ENCODE measurements at regions not wholly inside any gene's neighbourhood (a gene's known extent, or its start where the extent isn't known, plus 50 kb on each side); places are given as distances from the start of the nearest gene placed in this dataset.

- CTCF ChIA-PET: no interaction called here
- peaks cover 8% of the 10 kb centered on the region for H3K27me3 Mint-ChIP-seq
- H3K4me1 Mint-ChIP-seq: peaks cover 7% of the 10 kb centered on the region
- no peak overlapping the region for H3K27ac Mint-ChIP-seq
- no peak for DNase-seq
- H3K9me3 Mint-ChIP-seq: no peaks in the 10 kb centered on the region
- H3K4me3 Mint-ChIP-seq: no peak overlapping the region
- H3K36me3 Mint-ChIP-seq: no peaks in the 10 kb centered on the region
Measured at GRCh38 chr6:139639507-139639906, 265.1 kb upstream of the CITED2 start.

- H3K27me3 Mint-ChIP-seq: peaks cover 4% of the 10 kb centered on the region
- peaks cover 7% of the 10 kb centered on the region for H3K4me1 Mint-ChIP-seq
- no peak overlapping the region for H3K4me3 Mint-ChIP-seq
- no peak overlapping the region for H3K27ac Mint-ChIP-seq
- DNase-seq: no peak
- CTCF ChIA-PET: no interaction called here
- no peaks in the 10 kb centered on the region for H3K36me3 Mint-ChIP-seq
- H3K9me3 Mint-ChIP-seq: no peaks in the 10 kb centered on the region
Measured at GRCh38 chr6:139638179-139638941, 263.9 kb upstream of the CITED2 start.

- Mint-ChIP-seq H3K4me1 (peaks cover 7% of the 10 kb centered on the region), H3K4me3 (no peak overlapping the region), H3K27ac (no peak overlapping the region), H3K27me3 (peaks cover 2% of the 10 kb centered on the region), H3K9me3 (no peaks in the 10 kb centered on the region), H3K36me3 (no peaks in the 10 kb centered on the region)
- CTCF ChIA-PET: no interaction called here
- no peak for DNase-seq
Measured at GRCh38 chr6:139637766-139638165, 263.3 kb upstream of the CITED2 start.

- Mint-ChIP-seq H3K4me1 (peaks cover 7% of the 10 kb centered on the region), H3K27ac (no peak overlapping the region), H3K4me3 (no peak overlapping the region), H3K36me3 (no peaks in the 10 kb centered on the region), H3K9me3 (no peaks in the 10 kb centered on the region), H3K27me3 (no peaks in the 10 kb centered on the region)
- CTCF ChIA-PET: no interaction called here
- no peak for DNase-seq
Measured at GRCh38 chr6:139636391-139636790, 261.9 kb upstream of the CITED2 start.

GRCh38 chr6:139635401-139636130, 261.1 kb upstream of the CITED2 start:
- Mint-ChIP-seq H3K27me3 (no peaks in the 10 kb centered on the region), H3K27ac (no peak overlapping the region), H3K36me3 (no peaks in the 10 kb centered on the region), H3K4me3 (no peak overlapping the region), H3K4me1 (peaks cover 3% of the 10 kb centered on the region), H3K9me3 (no peaks in the 10 kb centered on the region)
- no peak for DNase-seq
- CTCF ChIA-PET: no interaction called here

- H3K27me3 Mint-ChIP-seq: peaks cover under 1% of the 10 kb centered on the region
- H3K4me3 Mint-ChIP-seq: no peak overlapping the region
- no peak overlapping the region for H3K27ac Mint-ChIP-seq
- H3K4me1 Mint-ChIP-seq: no peaks in the 10 kb centered on the region
- DNase-seq: no peak
- no peaks in the 10 kb centered on the region for H3K36me3 Mint-ChIP-seq
- no peaks in the 10 kb centered on the region for H3K9me3 Mint-ChIP-seq
- CTCF ChIA-PET: no interaction called here
Measured at GRCh38 chr6:139632840-139633239, 258.4 kb upstream of the CITED2 start.

- H3K36me3 Mint-ChIP-seq: no peaks in the 10 kb centered on the region
- DNase-seq: no peak
- peaks cover 21% of the 10 kb centered on the region for H3K27me3 Mint-ChIP-seq
- no peaks in the 10 kb centered on the region for H3K4me1 Mint-ChIP-seq
- H3K4me3 Mint-ChIP-seq: no peak overlapping the region
- CTCF ChIA-PET: no interaction called here
- H3K9me3 Mint-ChIP-seq: no peaks in the 10 kb centered on the region
- H3K27ac Mint-ChIP-seq: no peak overlapping the region
Measured at GRCh38 chr6:139628270-139628669, 253.8 kb upstream of the CITED2 start.

GRCh38 chr6:139627091-139627490, 252.6 kb upstream of the CITED2 start:
- Mint-ChIP-seq H3K27ac (no peak overlapping the region), H3K9me3 (no peaks in the 10 kb centered on the region), H3K27me3 (peaks cover 21% of the 10 kb centered on the region), H3K4me3 (no peak overlapping the region), H3K36me3 (no peaks in the 10 kb centered on the region), H3K4me1 (no peaks in the 10 kb centered on the region)
- CTCF ChIA-PET: no interaction called here
- DNase-seq: no peak

GRCh38 chr6:139625998-139626975, 251.8 kb upstream of the CITED2 start:
- no peaks in the 10 kb centered on the region for H3K4me1 Mint-ChIP-seq
- DNase-seq: no peak
- H3K27ac Mint-ChIP-seq: no peak overlapping the region
- no peaks in the 10 kb centered on the region for H3K9me3 Mint-ChIP-seq
- CTCF ChIA-PET: no interaction called here
- peaks cover 21% of the 10 kb centered on the region for H3K27me3 Mint-ChIP-seq
- no peaks in the 10 kb centered on the region for H3K36me3 Mint-ChIP-seq
- H3K4me3 Mint-ChIP-seq: no peak overlapping the region

- H3K36me3 Mint-ChIP-seq: no peaks in the 10 kb centered on the region
- DNase-seq: no peak
- no peaks in the 10 kb centered on the region for H3K4me1 Mint-ChIP-seq
- CTCF ChIA-PET: no interaction called here
- H3K4me3 Mint-ChIP-seq: no peak overlapping the region
- H3K9me3 Mint-ChIP-seq: no peaks in the 10 kb centered on the region
- no peak overlapping the region for H3K27ac Mint-ChIP-seq
- H3K27me3 Mint-ChIP-seq: peaks cover 21% of the 10 kb centered on the region
Measured at GRCh38 chr6:139625081-139625939, 250.9 kb upstream of the CITED2 start.

GRCh38 chr6:139623372-139623771, 248.9 kb upstream of the CITED2 start:
- no peaks in the 10 kb centered on the region for H3K36me3 Mint-ChIP-seq
- H3K27ac Mint-ChIP-seq: no peak overlapping the region
- peaks cover 21% of the 10 kb centered on the region for H3K27me3 Mint-ChIP-seq
- no peaks in the 10 kb centered on the region for H3K9me3 Mint-ChIP-seq
- no peak for DNase-seq
- CTCF ChIA-PET: no interaction called here
- no peak overlapping the region for H3K4me3 Mint-ChIP-seq
- H3K4me1 Mint-ChIP-seq: no peaks in the 10 kb centered on the region

- Mint-ChIP-seq H3K4me1 (no peaks in the 10 kb centered on the region), H3K27ac (no peak overlapping the region), H3K36me3 (no peaks in the 10 kb centered on the region), H3K4me3 (no peak overlapping the region), H3K27me3 (peaks cover 8% of the 10 kb centered on the region), H3K9me3 (no peaks in the 10 kb centered on the region)
- no peak for DNase-seq
- CTCF ChIA-PET: no interaction called here
Measured at GRCh38 chr6:139613496-139613895, 239.0 kb upstream of the CITED2 start.

GRCh38 chr6:139612135-139612465, 237.7 kb upstream of the CITED2 start:
- H3K27ac Mint-ChIP-seq: no peak overlapping the region
- peaks cover 8% of the 10 kb centered on the region for H3K27me3 Mint-ChIP-seq
- CTCF ChIA-PET: no interaction called here
- no peak for DNase-seq
- H3K4me3 Mint-ChIP-seq: no peak overlapping the region
- H3K4me1 Mint-ChIP-seq: no peaks in the 10 kb centered on the region
- H3K36me3 Mint-ChIP-seq: no peaks in the 10 kb centered on the region
- H3K9me3 Mint-ChIP-seq: no peaks in the 10 kb centered on the region
